ENCODE measurements at regions not wholly inside any gene's neighbourhood (a gene's known extent, or its start where the extent isn't known, plus 50 kb on each side); places are given as distances from the start of the nearest gene placed in this dataset.

GRCh38 chr20:4548552-4548951 is 137.7 kb upstream of the PRNP start:
- H3K4me1 Mint-ChIP-seq (ENCODE audit: low read depth): no peaks in the 10 kb centered on the region
- no peaks in the 10 kb centered on the region for H3K36me3 Mint-ChIP-seq (ENCODE audit: low read depth)
- intact Hi-C loops (cut with micrococcal nuclease): no loop called here
- H3K9me3 Mint-ChIP-seq: no peaks in the 10 kb centered on the region
- peaks cover 12% of the 10 kb centered on the region for H3K27me3 Mint-ChIP-seq (ENCODE audit: insufficient read depth)
- no peak for DNase-seq (ENCODE audit: low spot score)
- H3K4me3 Mint-ChIP-seq: no peak overlapping the region
- H3K27ac Mint-ChIP-seq: no peak overlapping the region

GRCh38 chr20:4546786-4547185 is 139.5 kb upstream of the PRNP start:
- Mint-ChIP-seq H3K4me1 (ENCODE audit: low read depth) (no peaks in the 10 kb centered on the region), H3K27ac (no peak overlapping the region), H3K36me3 (ENCODE audit: low read depth) (no peaks in the 10 kb centered on the region), H3K4me3 (no peak overlapping the region), H3K9me3 (no peaks in the 10 kb centered on the region), H3K27me3 (ENCODE audit: insufficient read depth) (peaks cover 12% of the 10 kb centered on the region)
- no peak for DNase-seq (ENCODE audit: low spot score)
- intact Hi-C loops (cut with micrococcal nuclease): no loop called here

- intact Hi-C loops (cut with micrococcal nuclease): no loop called here
- no peaks in the 10 kb centered on the region for H3K36me3 Mint-ChIP-seq (ENCODE audit: low read depth)
- no peak overlapping the region for H3K27ac Mint-ChIP-seq
- H3K4me1 Mint-ChIP-seq (ENCODE audit: low read depth): no peaks in the 10 kb centered on the region
- no peak overlapping the region for H3K4me3 Mint-ChIP-seq
- no peaks in the 10 kb centered on the region for H3K9me3 Mint-ChIP-seq
- no peak for DNase-seq (ENCODE audit: low spot score)
- H3K27me3 Mint-ChIP-seq (ENCODE audit: insufficient read depth): peaks cover 12% of the 10 kb centered on the region
Observed at GRCh38 chr20:4546342-4546741, 139.9 kb upstream of the PRNP start.

- H3K4me1 Mint-ChIP-seq (ENCODE audit: low read depth): no peaks in the 10 kb centered on the region
- no peak overlapping the region for H3K4me3 Mint-ChIP-seq
- H3K9me3 Mint-ChIP-seq: no peaks in the 10 kb centered on the region
- DNase-seq (ENCODE audit: low spot score): no peak
- intact Hi-C loops (cut with micrococcal nuclease): no loop called here
- no peak overlapping the region for H3K27ac Mint-ChIP-seq
- H3K36me3 Mint-ChIP-seq (ENCODE audit: low read depth): no peaks in the 10 kb centered on the region
- H3K27me3 Mint-ChIP-seq (ENCODE audit: insufficient read depth): peaks cover 14% of the 10 kb centered on the region
Observed at GRCh38 chr20:4545526-4545925, 140.7 kb upstream of the PRNP start.

GRCh38 chr20:4544765-4545164 is 141.5 kb upstream of the PRNP start:
- no peaks in the 10 kb centered on the region for H3K4me1 Mint-ChIP-seq (ENCODE audit: low read depth)
- intact Hi-C loops (cut with micrococcal nuclease): no loop called here
- H3K36me3 Mint-ChIP-seq (ENCODE audit: low read depth): no peaks in the 10 kb centered on the region
- H3K27ac Mint-ChIP-seq: no peak overlapping the region
- DNase-seq (ENCODE audit: low spot score): no peak
- no peaks in the 10 kb centered on the region for H3K9me3 Mint-ChIP-seq
- H3K27me3 Mint-ChIP-seq (ENCODE audit: insufficient read depth): peaks cover 14% of the 10 kb centered on the region
- no peak overlapping the region for H3K4me3 Mint-ChIP-seq

GRCh38 chr20:4542270-4542669 is 144.0 kb upstream of the PRNP start:
- H3K9me3 Mint-ChIP-seq: no peaks in the 10 kb centered on the region
- no peak overlapping the region for H3K4me3 Mint-ChIP-seq
- no peak for DNase-seq (ENCODE audit: low spot score)
- H3K27me3 Mint-ChIP-seq (ENCODE audit: insufficient read depth): peaks cover 14% of the 10 kb centered on the region
- no peak overlapping the region for H3K27ac Mint-ChIP-seq
- H3K36me3 Mint-ChIP-seq (ENCODE audit: low read depth): no peaks in the 10 kb centered on the region
- no peaks in the 10 kb centered on the region for H3K4me1 Mint-ChIP-seq (ENCODE audit: low read depth)
- intact Hi-C loops (cut with micrococcal nuclease): no loop called here

- H3K27ac Mint-ChIP-seq: no peak overlapping the region
- intact Hi-C loops (cut with micrococcal nuclease): no loop called here
Observed at GRCh38 chr20:4534315-4534714, 151.9 kb upstream of the PRNP start.

GRCh38 chr20:4533368-4534133 is 152.7 kb upstream of the PRNP start:
- peaks cover 10% of the 10 kb centered on the region for H3K27me3 Mint-ChIP-seq (ENCODE audit: insufficient read depth)
- no peaks in the 10 kb centered on the region for H3K4me1 Mint-ChIP-seq (ENCODE audit: low read depth)
- intact Hi-C loops (cut with micrococcal nuclease): no loop called here
- no peak for DNase-seq (ENCODE audit: low spot score)
- H3K27ac Mint-ChIP-seq: no peak overlapping the region
- H3K9me3 Mint-ChIP-seq: no peaks in the 10 kb centered on the region
- H3K4me3 Mint-ChIP-seq: no peak overlapping the region
- no peaks in the 10 kb centered on the region for H3K36me3 Mint-ChIP-seq (ENCODE audit: low read depth)

More at GRCh38 chr20:4534315-4534714, 151.9 kb upstream of the PRNP start:
- Mint-ChIP-seq H3K4me3 (no peak overlapping the region), H3K9me3 (no peaks in the 10 kb centered on the region), H3K4me1 (ENCODE audit: low read depth) (no peaks in the 10 kb centered on the region), H3K36me3 (ENCODE audit: low read depth) (no peaks in the 10 kb centered on the region), H3K27me3 (ENCODE audit: insufficient read depth) (peaks cover 10% of the 10 kb centered on the region)
- DNase-seq (ENCODE audit: low spot score): no peak

GRCh38 chr20:4532772-4533171 is 153.5 kb upstream of the PRNP start:
- Mint-ChIP-seq H3K36me3 (ENCODE audit: low read depth) (no peaks in the 10 kb centered on the region), H3K4me3 (no peak overlapping the region), H3K27me3 (ENCODE audit: insufficient read depth) (peaks cover 9% of the 10 kb centered on the region), H3K9me3 (no peaks in the 10 kb centered on the region), H3K27ac (no peak overlapping the region), H3K4me1 (ENCODE audit: low read depth) (no peaks in the 10 kb centered on the region)
- no peak for DNase-seq (ENCODE audit: low spot score)
- intact Hi-C loops (cut with micrococcal nuclease): no loop called here

- H3K9me3 Mint-ChIP-seq: no peaks in the 10 kb centered on the region
- H3K4me3 Mint-ChIP-seq: no peak overlapping the region
- no peak for DNase-seq (ENCODE audit: low spot score)
- no peak overlapping the region for H3K27ac Mint-ChIP-seq
- H3K36me3 Mint-ChIP-seq (ENCODE audit: low read depth): no peaks in the 10 kb centered on the region
- intact Hi-C loops (cut with micrococcal nuclease): no loop called here
- H3K4me1 Mint-ChIP-seq (ENCODE audit: low read depth): no peaks in the 10 kb centered on the region
- H3K27me3 Mint-ChIP-seq (ENCODE audit: insufficient read depth): peaks cover 14% of the 10 kb centered on the region
Observed at GRCh38 chr20:4524792-4525191, 161.5 kb upstream of the PRNP start.

- Mint-ChIP-seq H3K9me3 (no peaks in the 10 kb centered on the region), H3K4me1 (ENCODE audit: low read depth) (no peaks in the 10 kb centered on the region), H3K27me3 (ENCODE audit: insufficient read depth) (peaks cover 13% of the 10 kb centered on the region), H3K27ac (no peak overlapping the region), H3K36me3 (ENCODE audit: low read depth) (no peaks in the 10 kb centered on the region), H3K4me3 (no peak overlapping the region)
- intact Hi-C loops (cut with micrococcal nuclease): no loop called here
- no peak for DNase-seq (ENCODE audit: low spot score)
Observed at GRCh38 chr20:4524307-4524706, 161.9 kb upstream of the PRNP start.

- intact Hi-C loops (cut with micrococcal nuclease): no loop called here
- Mint-ChIP-seq H3K9me3 (no peaks in the 10 kb centered on the region), H3K27me3 (ENCODE audit: insufficient read depth) (peaks cover 9% of the 10 kb centered on the region), H3K4me1 (ENCODE audit: low read depth) (no peaks in the 10 kb centered on the region), H3K36me3 (ENCODE audit: low read depth) (no peaks in the 10 kb centered on the region), H3K27ac (no peak overlapping the region), H3K4me3 (no peak overlapping the region)
- no peak for DNase-seq (ENCODE audit: low spot score)
Observed at GRCh38 chr20:4522310-4522709, 163.9 kb upstream of the PRNP start.

GRCh38 chr20:4521170-4521968 is 164.9 kb upstream of the PRNP start:
- Mint-ChIP-seq H3K4me1 (ENCODE audit: low read depth) (no peaks in the 10 kb centered on the region), H3K27me3 (ENCODE audit: insufficient read depth) (peaks cover 8% of the 10 kb centered on the region), H3K36me3 (ENCODE audit: low read depth) (no peaks in the 10 kb centered on the region), H3K27ac (no peak overlapping the region), H3K4me3 (no peak overlapping the region), H3K9me3 (no peaks in the 10 kb centered on the region)
- no peak for DNase-seq (ENCODE audit: low spot score)
- intact Hi-C loops (cut with micrococcal nuclease): no loop called here

All from activated T-helper 1 cell treated with anti-CD3 and anti-CD28 coated beads, Interleukin-12 subunit alpha, Interleukin-12 subunit beta, Interleukin-2, Interleukin-4 antibody, amounts not matched to agents 30 ng/mL and 10 ng/mL and 1 ng/mL, durations not matched to agents 14 hours and 24 hours and 36 hours (primary cell).